Sigmoid colon (tissue), 4 donors: ENCODE measurements at regions not wholly inside any gene's neighbourhood (a gene's known extent, or its start where the extent isn't known, plus 50 kb on each side); places are given as distances from the start of the nearest gene placed in this dataset.

Experiments used
- EP300 ChIP-seq, 4 donors: sonication (generic); formaldehyde crosslinking; IDR thresholded peaks; one replicate each; pipeline ENCODE4 v1.6.1; 2017; ENCODE audit warnings: antibody characterized with exemption in 4 of 4
- POLR2A ChIP-seq, 2 donors: fragments of 450-650 bp; IDR thresholded peaks; one replicate each; pipeline ENCODE4 v1.6.1; 2016; ENCODE audit warnings: antibody characterized with exemption in 2 of 2, mild to moderate bottlenecking in 2 of 2, moderate library complexity in 2 of 2
- POLR2AphosphoS5 ChIP-seq, 4 donors: sonication (generic); formaldehyde crosslinking; IDR thresholded peaks; one replicate each; pipeline ENCODE4 v1.6.1; 2017; ENCODE audit warnings: antibody characterized with exemption in 4 of 4
- TF ChIP-seq, protein P1 (sequence below), 4 experiments: fragments of 450-650 bp in 3 of 4; fragments of 200-600 bp in 1 of 4; IDR thresholded peaks; one replicate each; pipeline ENCODE4 v1.5.1; 2016 to 2019; ENCODE audit warnings: antibody characterized with exemption in 4 of 4, mild to moderate bottlenecking in 3 of 4, moderate library complexity in 2 of 4

DNA sequence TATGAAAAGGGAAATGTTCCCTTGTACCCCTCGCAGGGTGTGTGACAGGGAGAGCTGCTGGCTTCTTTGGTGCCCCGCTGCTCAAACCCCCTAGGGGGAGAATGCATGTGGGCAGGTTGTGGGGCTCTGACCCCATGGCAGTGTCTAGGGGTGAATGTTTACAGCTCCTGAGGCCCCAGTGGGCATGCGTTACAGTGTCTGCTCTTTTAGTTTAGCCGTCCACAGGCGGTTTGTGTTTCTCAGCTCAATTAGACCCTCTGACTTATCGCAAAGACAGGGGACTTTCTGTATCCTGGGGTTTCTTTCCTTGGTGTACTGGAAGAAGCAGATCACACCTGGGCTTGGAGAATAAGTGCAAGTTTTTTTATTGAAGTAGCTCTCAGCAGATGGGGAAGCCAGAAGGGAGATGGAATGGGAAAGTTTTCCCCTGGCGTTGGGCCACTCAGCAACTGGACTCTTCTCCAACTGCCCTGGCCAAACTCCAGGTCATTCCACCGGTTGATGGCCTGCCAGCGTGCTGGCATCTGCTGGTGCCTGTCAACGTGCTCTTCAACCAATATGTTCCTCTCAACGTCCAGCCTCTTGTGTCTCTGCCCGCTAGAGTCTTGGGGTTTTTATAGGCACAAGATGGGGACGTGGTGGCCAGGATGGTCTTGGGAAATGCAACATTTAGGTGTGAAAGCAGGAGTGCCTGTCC, 720.9 kb downstream of the FSCB start:
- TF ChIP-seq, protein P1, sequence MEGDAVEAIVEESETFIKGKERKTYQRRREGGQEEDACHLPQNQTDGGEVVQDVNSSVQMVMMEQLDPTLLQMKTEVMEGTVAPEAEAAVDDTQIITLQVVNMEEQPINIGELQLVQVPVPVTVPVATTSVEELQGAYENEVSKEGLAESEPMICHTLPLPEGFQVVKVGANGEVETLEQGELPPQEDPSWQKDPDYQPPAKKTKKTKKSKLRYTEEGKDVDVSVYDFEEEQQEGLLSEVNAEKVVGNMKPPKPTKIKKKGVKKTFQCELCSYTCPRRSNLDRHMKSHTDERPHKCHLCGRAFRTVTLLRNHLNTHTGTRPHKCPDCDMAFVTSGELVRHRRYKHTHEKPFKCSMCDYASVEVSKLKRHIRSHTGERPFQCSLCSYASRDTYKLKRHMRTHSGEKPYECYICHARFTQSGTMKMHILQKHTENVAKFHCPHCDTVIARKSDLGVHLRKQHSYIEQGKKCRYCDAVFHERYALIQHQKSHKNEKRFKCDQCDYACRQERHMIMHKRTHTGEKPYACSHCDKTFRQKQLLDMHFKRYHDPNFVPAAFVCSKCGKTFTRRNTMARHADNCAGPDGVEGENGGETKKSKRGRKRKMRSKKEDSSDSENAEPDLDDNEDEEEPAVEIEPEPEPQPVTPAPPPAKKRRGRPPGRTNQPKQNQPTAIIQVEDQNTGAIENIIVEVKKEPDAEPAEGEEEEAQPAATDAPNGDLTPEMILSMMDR (IDR thresholded peaks at IDR 0.05), result no peak
- no peak for TF ChIP-seq POLR2A (IDR thresholded peaks at IDR 0.05)
- TF ChIP-seq EP300 (IDR thresholded peaks at IDR 0.05), result no peak
- TF ChIP-seq POLR2AphosphoS5 (IDR thresholded peaks at IDR 0.05), result no peak
